IgD-negative memory B cell (primary cell): ENCODE measurements at regions not wholly inside any gene's neighbourhood (a gene's known extent, or its start where the extent isn't known, plus 50 kb on each side); places are given as distances from the start of the nearest gene placed in this dataset.
A peak's percentile ranks its signal among the peaks of the same experiment; 100 is the strongest.

Experiments used
- H3K27ac Mint-ChIP-seq, 3 donors: one replicate each; pipeline ENCODE4 v1.8.0; 2020 to 2022; ENCODE audit warnings: mild to moderate bottlenecking in 3 of 3, mixed read lengths in 3 of 3, moderate library complexity in 1 of 3
- H3K27me3 Mint-ChIP-seq: one replicate; pipeline ENCODE4 v1.8.0; 2021; ENCODE audit warnings: mixed read lengths
- H3K36me3 Mint-ChIP-seq: one replicate; pipeline ENCODE4 v1.8.0; 2020; ENCODE audit warnings: mild to moderate bottlenecking, mixed read lengths
- H3K4me1 Mint-ChIP-seq, 3 donors: one replicate each; pipeline ENCODE4 v1.8.0; 2020 to 2022; ENCODE audit warnings: mixed read lengths in 3 of 3, mild to moderate bottlenecking in 1 of 3
- H3K4me3 Mint-ChIP-seq, 4 donors: one replicate each; pipeline ENCODE4 v1.8.0; 2020 to 2022; ENCODE audit warnings: mild to moderate bottlenecking in 4 of 4, mixed read lengths in 4 of 4, moderate library complexity in 3 of 4
- H3K9me3 Mint-ChIP-seq, 3 donors: one replicate each; pipeline ENCODE4 v1.8.0; 2020 to 2021; ENCODE audit warnings: mixed read lengths in 3 of 3, mild to moderate bottlenecking in 1 of 3

DNA sequence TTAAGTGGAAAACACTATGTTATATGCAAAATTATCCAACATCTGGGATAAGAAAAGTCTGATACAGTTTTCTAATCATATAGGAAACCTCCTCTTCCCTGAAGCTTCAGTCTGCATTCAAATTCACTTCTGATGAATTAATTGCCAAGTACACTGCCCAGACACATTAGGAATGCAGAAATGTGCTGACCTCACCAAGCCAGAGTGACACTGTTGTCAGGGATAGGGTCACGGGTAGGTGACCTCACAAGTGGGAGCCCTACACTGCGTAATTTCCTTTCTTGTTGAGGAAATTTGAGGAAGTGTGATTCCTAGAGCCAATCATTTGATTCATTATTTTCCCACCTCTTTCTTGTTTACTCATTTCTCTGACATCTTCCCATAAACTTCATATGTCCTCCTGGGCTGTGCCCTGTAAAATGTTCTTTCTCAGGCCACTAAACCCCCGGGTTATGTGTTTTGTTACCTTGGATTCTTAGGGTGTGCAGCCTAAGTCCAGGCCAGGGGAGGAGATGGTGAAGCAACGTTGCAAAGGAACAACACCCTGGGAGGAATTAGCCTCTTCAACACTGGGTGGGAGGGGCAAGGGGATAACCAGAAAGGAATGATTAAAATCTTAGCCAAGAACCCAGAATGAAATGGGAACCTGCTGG, 411.9 kb downstream of the MTRR start:
- H3K4me1 Mint-ChIP-seq = peaks cover 0 to 1% (median 0%) of the 10 kb centered on the region in 3 donors
- peaks cover 4% of the 10 kb centered on the region for H3K36me3 Mint-ChIP-seq
- no peak overlapping the region for H3K4me3 Mint-ChIP-seq
- peaks cover 2 to 6% (median 5%) of the 10 kb centered on the region in 3 donors for H3K9me3 Mint-ChIP-seq
- no peaks in the 10 kb centered on the region for H3K27me3 Mint-ChIP-seq
- H3K27ac Mint-ChIP-seq = no peak overlapping the region

DNA sequence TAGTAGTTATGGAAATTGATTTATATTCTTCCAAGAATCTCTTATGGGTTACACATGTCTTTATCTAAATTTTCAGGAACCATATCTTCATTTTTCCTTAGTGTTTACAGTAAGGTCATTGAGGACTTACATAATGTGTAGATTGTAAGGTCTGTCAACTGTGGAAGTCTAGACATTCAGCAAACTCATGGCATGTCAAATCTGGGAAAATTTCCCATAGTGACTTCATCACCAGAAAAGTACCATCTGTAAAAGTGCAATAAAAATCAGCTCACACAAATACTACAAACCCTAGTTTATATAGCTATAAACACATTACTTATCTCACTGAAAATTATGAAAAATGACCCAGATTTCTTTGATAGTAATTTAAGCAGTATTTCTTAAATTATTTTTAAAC, 419.4 kb downstream of the MTRR start:
- Mint-ChIP-seq H3K27ac (no peak overlapping the region), H3K36me3 (peaks cover 4% of the 10 kb centered on the region), H3K4me1 (no peaks in the 10 kb centered on the region), H3K4me3 (no peak overlapping the region), H3K27me3 (no peaks in the 10 kb centered on the region), H3K9me3 (peaks cover 0 to 5% (median 0%) of the 10 kb centered on the region in 3 donors)

DNA sequence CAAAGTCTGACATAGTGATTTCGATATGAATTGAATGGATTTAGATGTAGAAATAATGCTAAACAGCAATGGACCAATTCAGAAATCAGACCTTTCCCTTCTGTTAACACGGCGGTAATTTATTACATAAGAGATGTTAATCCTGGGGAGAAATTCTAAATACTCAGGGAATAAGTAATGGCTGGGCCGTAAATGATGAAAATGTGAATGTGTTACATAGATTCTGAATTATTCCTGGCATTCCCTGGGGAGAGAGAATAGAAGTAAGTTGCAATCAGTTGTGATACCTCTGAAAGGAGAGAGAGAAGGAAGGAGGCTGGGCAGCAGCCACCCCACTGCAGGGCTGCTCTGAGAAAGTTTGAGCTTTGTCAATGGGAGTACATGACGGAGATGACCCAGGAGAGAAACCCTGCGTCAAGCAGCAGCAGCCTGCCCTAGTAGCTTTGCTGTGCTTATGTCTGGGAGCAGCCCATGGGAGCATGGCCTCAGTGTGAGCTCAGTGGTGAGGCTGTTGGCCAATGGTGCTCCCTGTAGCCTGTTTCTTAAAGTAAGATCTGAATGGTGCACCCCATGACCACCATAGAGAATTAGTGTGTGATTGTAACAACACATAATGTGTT, 420.1 kb downstream of the MTRR start:
- Mint-ChIP-seq H3K4me3 (no peak overlapping the region), H3K9me3 (peaks cover 0 to 3% (median 0%) of the 10 kb centered on the region in 3 donors), H3K36me3 (peaks cover under 1% of the 10 kb centered on the region), H3K27ac (no peak overlapping the region), H3K4me1 (no peaks in the 10 kb centered on the region), H3K27me3 (no peaks in the 10 kb centered on the region)

DNA sequence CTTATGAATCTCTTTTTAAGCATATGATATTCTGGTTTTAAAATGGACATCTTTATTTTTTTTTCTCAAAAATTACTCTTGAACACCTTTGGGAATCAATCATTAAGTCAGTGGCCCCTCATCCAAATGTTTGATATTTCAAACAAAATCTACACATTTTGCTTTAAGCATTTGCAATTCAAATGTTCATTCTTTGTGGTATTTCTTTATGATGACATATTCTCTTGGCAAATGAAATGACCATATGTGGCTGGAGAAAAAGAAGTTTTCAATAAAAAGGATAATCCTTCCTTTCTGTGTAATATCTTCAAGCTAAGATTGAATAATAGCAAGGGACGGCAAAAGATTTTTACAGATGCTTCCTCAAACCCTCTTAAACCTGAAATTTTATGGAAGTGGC, 420.8 kb downstream of the MTRR start:
- Mint-ChIP-seq H3K27me3 (no peaks in the 10 kb centered on the region), H3K36me3 (no peaks in the 10 kb centered on the region), H3K4me3 (no peak overlapping the region), H3K4me1 (no peaks in the 10 kb centered on the region), H3K9me3 (peaks cover 0 to 3% (median 0%) of the 10 kb centered on the region in 3 donors), H3K27ac (no peak overlapping the region)

DNA sequence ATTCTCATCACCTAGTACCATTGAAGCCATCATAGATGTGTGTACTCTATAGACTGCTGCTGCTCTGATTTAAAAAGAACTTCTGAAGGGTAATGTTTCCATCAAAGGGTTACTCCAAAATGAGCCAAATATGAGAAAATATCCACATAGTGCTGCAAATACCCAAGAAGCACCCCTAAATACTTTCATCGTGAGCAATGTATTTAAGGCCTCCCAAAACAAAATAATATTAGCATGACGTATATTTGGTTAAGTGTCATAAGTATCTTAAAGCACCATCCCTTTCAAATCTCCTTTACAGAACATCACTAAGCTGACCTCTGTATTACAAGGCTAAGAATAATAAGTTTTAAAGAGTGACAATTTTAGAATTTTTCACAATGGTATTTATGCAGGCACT, 421.8 kb downstream of the MTRR start:
- H3K4me3 Mint-ChIP-seq = no peak overlapping the region
- peaks cover 0 to 6% (median 0%) of the 10 kb centered on the region in 3 donors for H3K9me3 Mint-ChIP-seq
- no peak overlapping the region for H3K27ac Mint-ChIP-seq
- H3K4me1 Mint-ChIP-seq = no peaks in the 10 kb centered on the region
- no peaks in the 10 kb centered on the region for H3K27me3 Mint-ChIP-seq
- no peaks in the 10 kb centered on the region for H3K36me3 Mint-ChIP-seq

DNA sequence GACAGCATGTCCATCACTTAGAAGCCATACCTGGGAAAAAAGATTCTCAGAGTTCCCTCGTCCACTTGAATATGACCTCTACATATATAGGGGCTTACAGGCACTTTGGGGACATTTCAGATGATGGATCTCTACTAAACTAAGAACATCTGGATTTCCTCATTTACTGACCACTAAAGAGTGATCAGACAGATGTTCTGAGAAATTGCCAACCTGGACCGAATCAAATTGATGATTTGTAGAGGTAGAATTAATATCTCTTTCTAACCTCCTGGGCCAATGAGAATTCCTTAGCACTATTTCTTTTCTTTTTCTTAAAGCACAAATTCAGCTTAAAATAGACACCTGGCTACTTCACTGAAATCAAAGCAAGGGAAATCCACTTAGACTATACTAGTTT, 422.7 kb downstream of the MTRR start:
- Mint-ChIP-seq H3K4me3 (no peak overlapping the region), H3K4me1 (no peaks in the 10 kb centered on the region), H3K27me3 (no peaks in the 10 kb centered on the region), H3K9me3 (peaks cover 0 to 6% (median 0%) of the 10 kb centered on the region in 3 donors), H3K36me3 (no peaks in the 10 kb centered on the region), H3K27ac (no peak overlapping the region)

DNA sequence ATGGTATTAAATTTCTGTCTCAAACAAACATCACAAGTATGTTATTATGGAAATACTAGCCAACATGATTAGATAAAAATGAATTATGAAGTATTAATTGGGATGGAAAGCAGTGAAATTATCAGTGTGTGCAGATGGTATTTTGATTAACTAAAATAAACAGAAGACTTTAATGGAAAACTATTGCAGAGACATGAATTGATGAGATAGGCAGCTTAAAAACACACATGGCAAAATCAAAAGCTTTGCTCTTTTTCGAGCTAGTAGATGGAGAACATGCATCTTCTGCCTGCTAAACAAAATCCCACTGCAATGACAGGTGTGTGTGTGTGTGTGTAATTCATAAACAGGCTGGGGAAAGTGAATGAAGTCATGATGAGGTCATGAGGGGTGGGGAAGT, 426.2 kb downstream of the MTRR start:
- H3K9me3 Mint-ChIP-seq = peaks cover 0 to 6% (median 0%) of the 10 kb centered on the region in 3 donors
- no peak overlapping the region for H3K4me3 Mint-ChIP-seq
- no peak overlapping the region for H3K27ac Mint-ChIP-seq
- no peaks in the 10 kb centered on the region for H3K27me3 Mint-ChIP-seq
- no peaks in the 10 kb centered on the region for H3K4me1 Mint-ChIP-seq
- H3K36me3 Mint-ChIP-seq = no peaks in the 10 kb centered on the region

DNA sequence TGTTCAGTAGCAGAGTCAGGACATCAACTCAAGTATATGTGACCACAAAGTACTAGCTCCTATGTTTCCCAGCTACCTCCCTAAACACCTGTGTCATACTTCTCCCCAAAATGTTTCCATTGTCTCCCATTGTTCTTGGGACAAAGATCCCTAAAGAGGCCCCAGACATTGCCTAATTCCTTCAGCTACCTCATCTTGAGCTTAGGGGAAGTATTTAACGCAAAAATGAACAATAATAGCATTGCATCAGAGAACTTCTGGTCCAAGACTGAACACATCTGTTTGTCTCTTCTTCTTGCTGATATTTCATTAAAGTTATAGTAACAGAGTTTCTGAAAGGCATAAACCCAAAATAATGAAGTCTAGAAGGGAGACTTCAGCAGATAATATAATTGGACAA, 430.8 kb downstream of the MTRR start:
- Mint-ChIP-seq H3K4me1 (no peaks in the 10 kb centered on the region), H3K36me3 (peaks cover 2% of the 10 kb centered on the region), H3K27ac (no peak overlapping the region), H3K4me3 (no peak overlapping the region), H3K27me3 (no peaks in the 10 kb centered on the region), H3K9me3 (peaks cover 0 to 6% (median 0%) of the 10 kb centered on the region in 3 donors)

DNA sequence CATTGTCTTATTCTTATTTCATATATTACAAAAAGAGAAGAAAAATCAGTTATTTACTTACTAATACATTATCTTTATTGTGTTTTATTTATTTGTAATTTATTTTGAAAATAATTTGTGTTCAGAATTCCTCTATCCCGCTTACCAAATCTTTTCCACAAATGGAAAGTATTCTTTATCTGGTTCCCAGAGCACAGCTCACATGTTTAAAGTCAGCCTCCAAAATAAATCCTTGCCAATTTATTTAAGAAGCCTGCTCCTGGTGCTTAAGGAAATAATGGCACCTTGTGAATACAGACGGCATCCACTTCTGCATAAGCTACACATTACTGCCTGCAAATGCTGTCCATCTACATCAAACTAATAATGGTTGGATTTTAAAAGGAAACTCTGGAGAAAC, 435.4 kb downstream of the MTRR start:
- H3K27me3 Mint-ChIP-seq = no peaks in the 10 kb centered on the region
- no peak overlapping the region for H3K27ac Mint-ChIP-seq
- peaks cover 2% of the 10 kb centered on the region for H3K36me3 Mint-ChIP-seq
- H3K4me3 Mint-ChIP-seq = no peak overlapping the region
- H3K9me3 Mint-ChIP-seq = peaks cover 0 to 2% (median 0%) of the 10 kb centered on the region in 3 donors
- no peaks in the 10 kb centered on the region for H3K4me1 Mint-ChIP-seq

DNA sequence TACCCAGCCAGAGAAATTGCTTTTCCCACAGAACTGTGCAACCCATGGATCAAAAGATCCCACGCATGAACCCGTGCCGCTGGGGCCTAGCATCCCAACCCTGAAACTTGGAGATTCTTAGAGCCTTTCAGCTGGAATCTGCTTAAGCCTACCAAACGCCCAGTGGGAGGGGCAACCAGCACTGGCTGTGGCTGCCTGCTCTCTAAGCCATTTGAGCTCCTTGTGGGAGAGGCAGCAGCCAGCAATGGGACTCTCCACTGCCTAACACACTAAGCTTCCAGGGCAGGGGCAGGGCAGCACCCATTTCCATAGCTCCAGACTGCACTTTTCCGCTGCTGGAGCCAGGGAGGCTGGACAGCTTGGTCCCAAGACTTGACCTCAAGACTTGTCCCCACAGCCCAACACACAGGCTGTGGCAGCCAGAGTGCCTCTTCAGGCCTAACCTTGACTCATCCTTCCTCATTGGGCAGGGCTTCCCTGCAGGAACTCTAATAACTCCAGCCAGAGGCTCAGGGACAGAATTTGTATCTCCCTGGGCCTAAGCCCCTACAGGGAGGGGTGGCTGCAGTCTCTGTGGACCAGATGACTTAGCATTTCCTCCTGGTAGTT, 437.4 kb downstream of the MTRR start:
- H3K9me3 Mint-ChIP-seq = peaks cover 0 to 15% (median 6%) of the 10 kb centered on the region in 3 donors
- H3K4me3 Mint-ChIP-seq = no peak overlapping the region
- H3K4me1 Mint-ChIP-seq = no peaks in the 10 kb centered on the region
- H3K27me3 Mint-ChIP-seq = no peaks in the 10 kb centered on the region
- no peak overlapping the region for H3K27ac Mint-ChIP-seq
- no peaks in the 10 kb centered on the region for H3K36me3 Mint-ChIP-seq

DNA sequence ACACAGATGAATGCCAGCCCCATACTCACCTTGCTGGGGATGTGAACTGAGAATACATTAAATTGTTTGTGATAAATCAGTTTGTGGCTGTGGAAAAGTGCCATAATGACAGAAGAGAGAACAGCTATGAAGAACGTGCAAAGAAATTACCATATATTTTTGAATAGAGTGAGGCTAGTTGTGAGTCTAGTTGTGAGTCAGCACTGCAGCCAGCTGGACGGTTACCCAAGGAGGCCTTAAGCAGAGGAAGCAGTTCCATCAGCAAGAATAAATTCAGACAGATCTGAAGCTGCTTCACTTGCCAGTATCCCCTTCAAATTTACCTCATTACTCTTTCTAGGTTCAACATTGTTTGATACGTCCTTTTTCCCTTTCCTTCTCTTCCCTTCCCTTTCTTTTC, 446.0 kb downstream of the MTRR start:
- peak overlapping the region in 1 of 3 donors; percentile 61 for H3K27ac Mint-ChIP-seq
- no peaks in the 10 kb centered on the region for H3K36me3 Mint-ChIP-seq
- H3K27me3 Mint-ChIP-seq = no peaks in the 10 kb centered on the region
- H3K4me3 Mint-ChIP-seq = no peak overlapping the region
- H3K9me3 Mint-ChIP-seq = peaks cover 2 to 17% (median 6%) of the 10 kb centered on the region in 3 donors
- no peaks in the 10 kb centered on the region for H3K4me1 Mint-ChIP-seq

DNA sequence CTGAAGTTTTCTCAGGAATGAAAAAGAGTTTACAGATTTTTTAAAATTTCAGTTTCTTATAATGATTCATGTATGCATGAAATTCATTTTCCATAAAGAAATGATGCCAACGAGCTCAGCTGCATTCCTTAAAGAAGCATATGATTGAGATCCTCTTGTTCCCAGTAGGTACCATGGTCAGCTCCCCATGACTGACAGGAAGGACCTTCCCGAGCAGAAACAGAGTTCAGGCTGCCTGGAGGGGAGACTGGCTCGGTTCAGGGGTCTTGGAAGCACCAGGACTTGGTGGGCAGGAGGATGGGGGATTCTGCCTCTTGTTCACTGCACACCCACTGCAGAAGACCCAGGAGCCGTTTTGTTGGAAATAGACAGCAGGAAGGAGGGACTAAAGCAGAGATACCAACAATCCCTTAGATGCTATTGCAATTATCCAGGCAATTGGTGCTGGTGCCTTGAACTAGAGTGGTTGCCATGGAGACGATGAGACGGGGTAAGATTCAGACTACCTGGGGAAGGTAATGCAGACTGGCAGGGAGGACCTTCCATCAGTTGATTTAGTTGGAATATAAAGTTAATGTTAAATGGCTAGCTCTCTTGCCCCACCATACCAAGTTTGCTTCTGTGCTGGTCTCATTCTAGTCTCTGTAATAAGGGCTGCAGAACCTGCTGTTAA, 447.8 kb downstream of the MTRR start:
- no peaks in the 10 kb centered on the region for H3K36me3 Mint-ChIP-seq
- no peak overlapping the region for H3K27ac Mint-ChIP-seq
- no peaks in the 10 kb centered on the region for H3K4me1 Mint-ChIP-seq
- no peaks in the 10 kb centered on the region for H3K27me3 Mint-ChIP-seq
- no peak overlapping the region for H3K4me3 Mint-ChIP-seq
- H3K9me3 Mint-ChIP-seq = peaks cover 0 to 4% (median 2%) of the 10 kb centered on the region in 3 donors

DNA sequence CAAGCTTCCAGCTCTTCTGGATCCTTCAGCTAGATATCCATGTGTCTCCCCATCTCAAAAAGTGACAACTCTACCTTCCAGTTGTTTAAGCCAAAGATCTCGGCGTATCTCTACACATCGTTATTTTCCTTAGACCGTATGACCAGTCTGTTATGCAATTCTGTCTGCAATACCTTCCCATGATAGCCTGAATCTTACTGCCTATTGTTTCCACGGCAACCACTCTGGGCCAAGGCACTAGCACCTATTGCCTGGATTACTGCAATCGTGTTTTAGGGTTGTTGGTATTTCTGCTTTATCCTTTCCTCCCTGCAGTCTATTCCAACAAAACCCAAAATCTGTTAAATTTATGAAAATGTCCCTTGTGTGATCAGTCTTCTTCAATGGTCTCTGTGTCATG, 448.4 kb downstream of the MTRR start:
- Mint-ChIP-seq H3K27ac (no peak overlapping the region), H3K9me3 (peaks cover 0 to 4% (median 2%) of the 10 kb centered on the region in 3 donors), H3K4me3 (no peak overlapping the region), H3K36me3 (no peaks in the 10 kb centered on the region), H3K4me1 (no peaks in the 10 kb centered on the region), H3K27me3 (no peaks in the 10 kb centered on the region)

DNA sequence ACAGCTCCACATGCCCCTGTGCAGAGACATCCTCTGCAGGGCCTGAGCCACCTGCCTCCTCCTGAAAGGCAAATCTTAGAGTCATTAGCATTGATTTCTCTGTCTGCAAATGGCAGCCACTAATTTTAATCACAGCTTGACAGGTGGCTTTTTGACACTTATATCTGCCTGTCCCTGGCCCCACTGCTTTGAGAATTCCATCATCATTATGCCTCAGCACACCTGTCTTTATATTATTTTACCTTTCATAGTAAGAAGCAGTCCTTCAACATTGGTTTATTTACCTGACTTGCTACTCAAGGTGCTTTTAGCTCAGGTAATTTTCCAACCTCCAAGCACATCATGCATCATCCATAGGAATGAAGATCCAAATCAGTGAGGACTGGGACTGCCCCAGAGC, 451.3 kb downstream of the MTRR start:
- H3K4me1 Mint-ChIP-seq = no peaks in the 10 kb centered on the region
- peaks cover 0 to 4% (median 0%) of the 10 kb centered on the region in 3 donors for H3K9me3 Mint-ChIP-seq
- no peaks in the 10 kb centered on the region for H3K27me3 Mint-ChIP-seq
- no peak overlapping the region for H3K4me3 Mint-ChIP-seq
- H3K27ac Mint-ChIP-seq = no peak overlapping the region
- no peaks in the 10 kb centered on the region for H3K36me3 Mint-ChIP-seq

DNA sequence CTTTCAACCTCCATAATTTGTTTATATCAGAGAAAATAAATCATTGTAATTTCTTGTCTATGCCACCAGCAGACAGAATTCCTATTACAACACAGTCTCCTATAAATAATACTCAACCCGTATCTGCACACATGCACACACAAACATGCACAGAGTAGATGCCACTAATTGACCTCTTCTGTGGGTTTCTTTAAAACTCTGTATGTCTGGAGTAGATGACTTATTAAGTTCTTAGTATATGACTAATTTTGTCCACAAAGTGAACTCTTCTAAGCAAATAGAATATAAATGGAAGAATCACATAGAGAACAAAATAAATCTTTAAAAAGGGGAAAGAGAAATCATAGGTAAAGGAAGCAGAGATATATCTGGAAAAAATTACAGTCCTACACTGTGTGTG, 452.3 kb downstream of the MTRR start:
- Mint-ChIP-seq H3K9me3 (peaks cover 0 to 4% (median 0%) of the 10 kb centered on the region in 3 donors), H3K4me1 (no peaks in the 10 kb centered on the region), H3K27ac (no peak overlapping the region), H3K4me3 (no peak overlapping the region), H3K36me3 (no peaks in the 10 kb centered on the region), H3K27me3 (no peaks in the 10 kb centered on the region)
